Stimulated activated naive CD8-positive, alpha-beta T cell treated with anti-CD3 and anti-CD28 coated beads, Interleukin-15, amount 100 ng/mL, for 72 hours (primary cell): ENCODE measurements at regions not wholly inside any gene's neighbourhood (a gene's known extent, or its start where the extent isn't known, plus 50 kb on each side); places are given as distances from the start of the nearest gene placed in this dataset.

Experiments
- ATAC-seq: fragments of 150-1000 bp; cut with Tn5 transposase; 2 replicates; pipeline ENCODE4 v1.10.0; 2021; ENCODE audit warnings: mild to moderate bottlenecking, moderate library complexity
- DNase-seq, 2 donors: peaks; one replicate each; pipeline ENCODE4 v3.0.0; 2021 to 2022
- H3K27ac Mint-ChIP-seq, 2 donors: one replicate each; pipeline ENCODE4 v1.8.0; 2022; ENCODE audit warnings: mild to moderate bottlenecking in 2 of 2, mixed read lengths in 2 of 2, moderate library complexity in 2 of 2
- H3K27me3 Mint-ChIP-seq: one replicate; pipeline ENCODE4 v1.8.0; 2022; ENCODE audit warnings: mixed read lengths
- H3K4me1 Mint-ChIP-seq: one replicate; pipeline ENCODE4 v1.8.0; 2022; ENCODE audit warnings: mild to moderate bottlenecking, mixed read lengths
- H3K4me3 Mint-ChIP-seq, 2 donors: one replicate each; pipeline ENCODE4 v1.8.0; 2022; ENCODE audit warnings: mild to moderate bottlenecking in 2 of 2, mixed read lengths in 2 of 2, moderate library complexity in 1 of 2
- H3K9me3 Mint-ChIP-seq, 2 donors: one replicate each; pipeline ENCODE4 v1.8.0; 2022; ENCODE audit warnings: mixed read lengths in 2 of 2

GRCh38 chr6:165748390-165748789 lies 85.3 kb upstream of the PDE10A start:
- H3K4me1 Mint-ChIP-seq: no peaks in the 10 kb centered on the region

GRCh38 chr6:165747963-165748362 lies 84.9 kb upstream of the PDE10A start:
- H3K27me3 Mint-ChIP-seq: peaks cover 12% of the 10 kb centered on the region
- peaks cover 7 to 22% of the 10 kb centered on the region in 2 donors for H3K9me3 Mint-ChIP-seq
- H3K4me3 Mint-ChIP-seq: no peak overlapping the region
- no peak for DNase-seq
- H3K27ac Mint-ChIP-seq: no peak overlapping the region
- no peak for ATAC-seq
- no peaks in the 10 kb centered on the region for H3K4me1 Mint-ChIP-seq

More at GRCh38 chr6:165748390-165748789, 85.3 kb upstream of the PDE10A start:
- Mint-ChIP-seq H3K27ac (no peak overlapping the region), H3K27me3 (peaks cover 12% of the 10 kb centered on the region), H3K4me3 (no peak overlapping the region), H3K9me3 (peaks cover 7 to 22% of the 10 kb centered on the region in 2 donors)
- ATAC-seq (no peak), DNase-seq (no peak)

- peaks cover 7 to 22% of the 10 kb centered on the region in 2 donors for H3K9me3 Mint-ChIP-seq
- no peaks in the 10 kb centered on the region for H3K4me1 Mint-ChIP-seq
- ATAC-seq (no peak), DNase-seq (no peak)
- no peak overlapping the region for H3K27ac Mint-ChIP-seq
- no peak overlapping the region for H3K4me3 Mint-ChIP-seq
- peaks cover 12% of the 10 kb centered on the region for H3K27me3 Mint-ChIP-seq
Measured at GRCh38 chr6:165746331-165746730, 83.3 kb upstream of the PDE10A start.

GRCh38 chr6:165745492-165745891 lies 82.5 kb upstream of the PDE10A start:
- no peaks in the 10 kb centered on the region for H3K4me1 Mint-ChIP-seq
- ATAC-seq (no peak), DNase-seq (no peak)
- H3K4me3 Mint-ChIP-seq: no peak overlapping the region
- H3K9me3 Mint-ChIP-seq: peaks cover 7 to 17% of the 10 kb centered on the region in 2 donors
- peaks cover 7% of the 10 kb centered on the region for H3K27me3 Mint-ChIP-seq
- H3K27ac Mint-ChIP-seq: no peak overlapping the region

- H3K27me3 Mint-ChIP-seq: no peaks in the 10 kb centered on the region
- no peaks in the 10 kb centered on the region for H3K4me1 Mint-ChIP-seq
Measured at GRCh38 chr6:165744555-165745228, 81.7 kb upstream of the PDE10A start.

GRCh38 chr6:165743366-165743898 lies 80.4 kb upstream of the PDE10A start:
- H3K9me3 Mint-ChIP-seq: no peaks in the 10 kb centered on the region
- no peak overlapping the region for H3K27ac Mint-ChIP-seq
- no peak for DNase-seq
- no peaks in the 10 kb centered on the region for H3K4me1 Mint-ChIP-seq
- H3K27me3 Mint-ChIP-seq: no peaks in the 10 kb centered on the region
- no peak overlapping the region for H3K4me3 Mint-ChIP-seq
- no peak for ATAC-seq

More at GRCh38 chr6:165744555-165745228, 81.7 kb upstream of the PDE10A start:
- Mint-ChIP-seq H3K9me3 (peaks cover 7 to 9% of the 10 kb centered on the region in 2 donors), H3K27ac (no peak overlapping the region), H3K4me3 (no peak overlapping the region)
- ATAC-seq (no peak), DNase-seq (no peak)

GRCh38 chr6:165742047-165742446 lies 79.0 kb upstream of the PDE10A start:
- Mint-ChIP-seq H3K9me3 (peaks cover 0 to under 1% of the 10 kb centered on the region in 2 donors), H3K4me1 (no peaks in the 10 kb centered on the region), H3K27me3 (no peaks in the 10 kb centered on the region), H3K4me3 (no peak overlapping the region), H3K27ac (no peak overlapping the region)
- no peak for ATAC-seq
- no peak for DNase-seq

- no peak for ATAC-seq
- Mint-ChIP-seq H3K27me3 (no peaks in the 10 kb centered on the region), H3K27ac (no peak overlapping the region), H3K4me1 (no peaks in the 10 kb centered on the region), H3K4me3 (no peak overlapping the region), H3K9me3 (peaks cover 6 to 14% of the 10 kb centered on the region in 2 donors)
- no peak for DNase-seq
Measured at GRCh38 chr6:165737396-165737795, 74.4 kb upstream of the PDE10A start.

- H3K4me3 Mint-ChIP-seq: no peak overlapping the region
- H3K9me3 Mint-ChIP-seq: peaks cover 6 to 14% of the 10 kb centered on the region in 2 donors
- DNase-seq: no peak
- H3K27ac Mint-ChIP-seq: no peak overlapping the region
- no peak for ATAC-seq
- H3K4me1 Mint-ChIP-seq: no peaks in the 10 kb centered on the region
- H3K27me3 Mint-ChIP-seq: no peaks in the 10 kb centered on the region
Measured at GRCh38 chr6:165735065-165735464, 72.0 kb upstream of the PDE10A start.

- H3K27ac Mint-ChIP-seq: no peak overlapping the region
- no peaks in the 10 kb centered on the region for H3K27me3 Mint-ChIP-seq
- no peaks in the 10 kb centered on the region for H3K4me1 Mint-ChIP-seq
- ATAC-seq (no peak), DNase-seq (no peak)
- peaks cover 6 to 14% of the 10 kb centered on the region in 2 donors for H3K9me3 Mint-ChIP-seq
- no peak overlapping the region for H3K4me3 Mint-ChIP-seq
Measured at GRCh38 chr6:165733489-165733791, 70.4 kb upstream of the PDE10A start.

GRCh38 chr6:165732696-165733488 lies 69.9 kb upstream of the PDE10A start:
- no peak overlapping the region for H3K27ac Mint-ChIP-seq
- H3K4me1 Mint-ChIP-seq: no peaks in the 10 kb centered on the region
- DNase-seq (no peak), ATAC-seq (no peak)
- H3K9me3 Mint-ChIP-seq: peaks cover 6 to 14% of the 10 kb centered on the region in 2 donors
- H3K27me3 Mint-ChIP-seq: no peaks in the 10 kb centered on the region
- H3K4me3 Mint-ChIP-seq: no peak overlapping the region

- no peaks in the 10 kb centered on the region for H3K27me3 Mint-ChIP-seq
- H3K9me3 Mint-ChIP-seq: no peaks in the 10 kb centered on the region
- DNase-seq (peak; percentile 18), ATAC-seq (no peak)
- no peaks in the 10 kb centered on the region for H3K4me1 Mint-ChIP-seq
- H3K4me3 Mint-ChIP-seq: no peak overlapping the region
- H3K27ac Mint-ChIP-seq: no peak overlapping the region
Measured at GRCh38 chr6:165729307-165729936, 66.4 kb upstream of the PDE10A start.

- Mint-ChIP-seq H3K4me3 (no peak overlapping the region), H3K27me3 (no peaks in the 10 kb centered on the region), H3K27ac (no peak overlapping the region), H3K9me3 (no peaks in the 10 kb centered on the region), H3K4me1 (no peaks in the 10 kb centered on the region)
- ATAC-seq: no peak
- DNase-seq: no peak
Measured at GRCh38 chr6:165728216-165728615, 65.2 kb upstream of the PDE10A start.

GRCh38 chr6:165726965-165727381 lies 63.9 kb upstream of the PDE10A start:
- no peaks in the 10 kb centered on the region for H3K4me1 Mint-ChIP-seq
- ATAC-seq: no peak

GRCh38 chr6:165726290-165726875 lies 63.3 kb upstream of the PDE10A start:
- no peaks in the 10 kb centered on the region for H3K4me1 Mint-ChIP-seq
- no peaks in the 10 kb centered on the region for H3K9me3 Mint-ChIP-seq
- H3K4me3 Mint-ChIP-seq: no peak overlapping the region
- no peak for ATAC-seq
- H3K27ac Mint-ChIP-seq: no peak overlapping the region
- no peaks in the 10 kb centered on the region for H3K27me3 Mint-ChIP-seq
- no peak for DNase-seq

More at GRCh38 chr6:165726965-165727381, 63.9 kb upstream of the PDE10A start:
- Mint-ChIP-seq H3K4me3 (no peak overlapping the region), H3K9me3 (no peaks in the 10 kb centered on the region), H3K27ac (no peak overlapping the region), H3K27me3 (no peaks in the 10 kb centered on the region)
- no peak for DNase-seq
